ENCODE measurements at regions not wholly inside any gene's neighbourhood (a gene's known extent, or its start where the extent isn't known, plus 50 kb on each side); places are given as distances from the start of the nearest gene placed in this dataset.

DNA sequence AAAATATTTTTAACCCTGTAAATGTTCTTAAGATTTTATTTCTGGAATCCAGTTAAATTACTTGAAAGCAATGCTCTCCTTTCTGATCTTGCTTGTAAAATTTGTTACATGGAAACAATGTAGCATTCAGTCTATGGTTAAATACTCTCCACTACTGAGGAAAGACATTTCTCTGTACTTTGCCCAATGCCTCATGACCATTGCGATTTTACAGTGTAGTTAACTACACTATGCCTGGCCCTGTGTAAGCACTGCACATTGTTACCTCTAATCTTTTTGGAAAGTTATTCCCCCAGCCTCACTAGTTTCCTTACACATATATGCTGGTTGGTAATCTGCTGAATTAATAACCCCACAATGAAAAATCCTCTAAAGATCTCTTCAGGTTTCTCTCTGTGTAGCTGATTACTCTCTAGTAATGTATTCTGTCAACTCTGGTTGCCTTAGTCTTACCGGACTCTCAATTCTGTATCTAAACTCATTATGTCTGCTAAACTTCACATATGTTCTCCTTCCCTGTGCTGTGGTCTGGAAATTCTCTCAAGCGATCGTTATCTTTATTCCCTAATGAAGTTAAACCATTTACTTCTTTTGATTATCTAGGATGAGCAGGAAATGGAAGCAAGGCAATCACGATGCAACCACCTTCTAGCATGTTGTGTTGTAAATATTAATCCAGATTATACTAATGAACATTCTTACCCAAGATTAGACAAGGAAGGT lies 58.7 kb upstream of the TMEM106B start:
- no peak for TF ChIP-seq ZNF615 (CRISPR knock-in tag; IDR thresholded peaks at IDR 0.05; ENCODE audit: borderline replicate concordance)
- TF ChIP-seq, protein P1, sequence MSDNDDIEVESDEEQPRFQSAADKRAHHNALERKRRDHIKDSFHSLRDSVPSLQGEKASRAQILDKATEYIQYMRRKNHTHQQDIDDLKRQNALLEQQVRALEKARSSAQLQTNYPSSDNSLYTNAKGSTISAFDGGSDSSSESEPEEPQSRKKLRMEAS (IDR thresholded peaks at IDR 0.05): no peak
- TF ChIP-seq, protein P2, sequence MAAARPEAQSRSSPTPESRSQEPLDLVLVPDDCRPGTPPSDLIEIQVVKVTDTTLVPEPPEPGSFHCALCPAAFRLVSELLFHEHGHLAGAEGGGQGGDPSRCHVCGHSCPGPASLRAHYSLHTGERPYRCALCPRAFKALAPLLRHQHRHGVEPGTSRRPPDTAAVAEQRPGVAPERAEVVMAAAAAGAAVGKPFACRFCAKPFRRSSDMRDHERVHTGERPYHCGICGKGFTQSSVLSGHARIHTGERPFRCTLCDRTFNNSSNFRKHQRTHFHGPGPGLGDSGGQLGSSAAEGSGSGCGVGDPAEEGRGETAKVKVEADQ (CRISPR knock-in tag; IDR thresholded peaks at IDR 0.05; ENCODE audit: borderline replicate concordance): no peak

Measured in HepG2 (cell line).